OCI-LY1 (cell line): ENCODE measurements at regions not wholly inside any gene's neighbourhood (a gene's known extent, or its start where the extent isn't known, plus 50 kb on each side); places are given as distances from the start of the nearest gene placed in this dataset.

ENCODE experiments used
- EZH2 ChIP-seq: fragments of 200-600 bp; sonication (generic), shearing (Covaris generic); IDR thresholded peaks from 2 replicates; pipeline ENCODE4 v1.8.0; 2017; ENCODE audit warnings: borderline replicate concordance, mixed run types, mild to moderate bottlenecking, antibody characterized with exemption, low read length, moderate library complexity, mixed read lengths
- TF ChIP-seq, protein P1 (sequence below): fragments of 200-600 bp; sonication (generic), shearing (Covaris generic); IDR thresholded peaks from 2 replicates; pipeline ENCODE4 v1.5.1; 2017; ENCODE audit warnings: mild to moderate bottlenecking, antibody characterized with exemption, low read length, moderate library complexity, mixed read lengths

DNA sequence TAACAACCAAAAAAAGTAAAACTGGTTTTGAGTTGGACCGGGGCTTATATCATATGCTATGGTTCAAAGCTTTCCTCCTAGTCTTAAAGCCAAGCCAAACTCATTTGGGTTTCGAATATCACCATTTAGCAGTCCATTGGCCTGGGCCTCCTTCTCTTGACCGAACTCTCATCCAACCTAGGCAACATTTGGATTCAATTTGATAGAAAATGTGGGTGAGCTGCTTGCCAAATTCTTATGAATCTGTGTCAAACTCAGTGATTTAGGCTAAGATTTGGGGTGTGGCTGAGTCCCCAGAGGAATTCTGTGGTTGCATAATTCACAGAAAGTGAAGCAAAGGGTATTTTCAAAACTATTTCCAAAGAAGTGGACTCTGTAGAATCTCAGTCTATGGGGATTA, 83.7 kb downstream of the BLID start:
- TF ChIP-seq, protein P1, sequence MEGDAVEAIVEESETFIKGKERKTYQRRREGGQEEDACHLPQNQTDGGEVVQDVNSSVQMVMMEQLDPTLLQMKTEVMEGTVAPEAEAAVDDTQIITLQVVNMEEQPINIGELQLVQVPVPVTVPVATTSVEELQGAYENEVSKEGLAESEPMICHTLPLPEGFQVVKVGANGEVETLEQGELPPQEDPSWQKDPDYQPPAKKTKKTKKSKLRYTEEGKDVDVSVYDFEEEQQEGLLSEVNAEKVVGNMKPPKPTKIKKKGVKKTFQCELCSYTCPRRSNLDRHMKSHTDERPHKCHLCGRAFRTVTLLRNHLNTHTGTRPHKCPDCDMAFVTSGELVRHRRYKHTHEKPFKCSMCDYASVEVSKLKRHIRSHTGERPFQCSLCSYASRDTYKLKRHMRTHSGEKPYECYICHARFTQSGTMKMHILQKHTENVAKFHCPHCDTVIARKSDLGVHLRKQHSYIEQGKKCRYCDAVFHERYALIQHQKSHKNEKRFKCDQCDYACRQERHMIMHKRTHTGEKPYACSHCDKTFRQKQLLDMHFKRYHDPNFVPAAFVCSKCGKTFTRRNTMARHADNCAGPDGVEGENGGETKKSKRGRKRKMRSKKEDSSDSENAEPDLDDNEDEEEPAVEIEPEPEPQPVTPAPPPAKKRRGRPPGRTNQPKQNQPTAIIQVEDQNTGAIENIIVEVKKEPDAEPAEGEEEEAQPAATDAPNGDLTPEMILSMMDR, result no peak
- no peak for TF ChIP-seq EZH2
